GM18517 (cell line): ENCODE measurements at regions not wholly inside any gene's neighbourhood (a gene's known extent, or its start where the extent isn't known, plus 50 kb on each side); places are given as distances from the start of the nearest gene placed in this dataset.

Experiments
- ATAC-seq: cut with Tn5 transposase; IDR thresholded peaks from one replicate; pipeline ENCODE4 v1.9.1; 2021; ENCODE audit warnings: mild to moderate bottlenecking, moderate library complexity; ENCODE audit not compliant: unreplicated experiment

- no peak for ATAC-seq
Observed at GRCh38 chr1:75984781-75985180, 52.6 kb upstream of the ASB17 start.

- ATAC-seq, result peak; percentile 92
Observed at GRCh38 chr1:75985827-75986226, 53.6 kb upstream of the ASB17 start.

- ATAC-seq, result no peak
Observed at GRCh38 chr1:75986478-75986877, 54.3 kb upstream of the ASB17 start.

- no peak for ATAC-seq
Observed at GRCh38 chr1:75989121-75989520, 56.9 kb upstream of the ASB17 start.

GRCh38 chr1:75990686-75991085 is 58.5 kb upstream of the ASB17 start:
- no peak for ATAC-seq

GRCh38 chr1:75991497-75992114 is 59.4 kb upstream of the ASB17 start:
- ATAC-seq, result peak; percentile 83

GRCh38 chr1:75992312-75992711 is 60.1 kb upstream of the ASB17 start:
- ATAC-seq, result no peak

GRCh38 chr1:75993661-75994060 is 61.5 kb upstream of the ASB17 start:
- ATAC-seq, result no peak

- no peak for ATAC-seq
Observed at GRCh38 chr1:75996196-75996595, 64.0 kb upstream of the ASB17 start.

GRCh38 chr1:75999034-75999433 is 66.8 kb upstream of the ASB17 start:
- ATAC-seq, result no peak

- no peak for ATAC-seq
Observed at GRCh38 chr1:76003946-76004345, 70.6 kb upstream of the ST6GALNAC3 start.

- ATAC-seq, result no peak
Observed at GRCh38 chr1:76005765-76006164, 68.8 kb upstream of the ST6GALNAC3 start.

- no peak for ATAC-seq
Observed at GRCh38 chr1:76006234-76006633, 68.3 kb upstream of the ST6GALNAC3 start.

GRCh38 chr1:76010802-76011201 is 63.7 kb upstream of the ST6GALNAC3 start:
- no peak for ATAC-seq

- no peak for ATAC-seq
Observed at GRCh38 chr1:76012341-76013205, 62.0 kb upstream of the ST6GALNAC3 start.

- ATAC-seq, result no peak
Observed at GRCh38 chr1:76013206-76013581, 61.4 kb upstream of the ST6GALNAC3 start.

- no peak for ATAC-seq
Observed at GRCh38 chr1:76015478-76016103, 59.0 kb upstream of the ST6GALNAC3 start.

- ATAC-seq, result no peak
Observed at GRCh38 chr1:76018045-76018444, 56.5 kb upstream of the ST6GALNAC3 start.

- no peak for ATAC-seq
Observed at GRCh38 chr1:76021846-76022245, 52.7 kb upstream of the ST6GALNAC3 start.

GRCh38 chr1:76023669-76024435 is 50.7 kb upstream of the ST6GALNAC3 start:
- no peak for ATAC-seq
